Frontal cortex (tissue), 3 donors: ENCODE measurements at regions not wholly inside any gene's neighbourhood (a gene's known extent, or its start where the extent isn't known, plus 50 kb on each side); places are given as distances from the start of the nearest gene placed in this dataset.

ENCODE experiments used
- DNase-seq, 2 donors: peaks; one replicate each; pipeline ENCODE4 v3.0.0; 2012; ENCODE audit warnings: low spot score in 2 of 2
- FAIRE-seq: peaks from 2 replicates; lab custom pipeline; 2012; peaks lifted over from hg19 to GRCh38; lab: Jason Lieb, UNC
- donor health status: control.
- donor health status: control.
- donor health status: control.

DNA sequence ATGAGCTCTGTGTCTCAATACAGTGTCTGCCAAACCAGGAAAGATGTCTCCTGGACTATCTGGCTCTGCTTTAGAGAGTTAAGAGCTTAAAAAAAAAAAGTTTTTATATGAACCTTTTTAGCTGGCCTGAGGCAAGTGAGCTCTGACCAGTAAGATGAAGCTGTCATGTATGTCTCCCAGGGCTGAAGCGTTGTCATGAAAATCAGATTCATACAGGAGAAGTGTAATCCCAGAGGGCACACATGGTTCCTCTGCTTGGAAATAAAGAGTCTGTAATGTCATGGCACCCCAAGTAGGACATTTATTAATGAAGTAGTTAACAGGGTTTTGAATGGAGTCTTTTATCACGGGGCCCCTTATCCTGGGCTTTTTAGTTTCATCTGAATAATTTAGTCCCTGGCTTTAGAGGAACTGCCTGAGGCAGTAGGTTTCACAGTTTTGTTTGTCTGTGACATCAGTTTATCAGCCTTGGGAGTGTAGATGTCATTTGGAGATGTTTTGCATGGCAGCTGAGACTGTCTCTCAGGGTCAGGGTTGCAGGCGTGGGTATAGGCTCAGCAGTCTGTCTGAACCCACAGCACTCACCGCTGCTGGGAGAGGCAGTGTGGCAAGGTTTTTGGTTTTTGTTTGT, 223.3 kb downstream of the DIRAS2 start:
- no peak for FAIRE-seq
- no peak for DNase-seq

DNA sequence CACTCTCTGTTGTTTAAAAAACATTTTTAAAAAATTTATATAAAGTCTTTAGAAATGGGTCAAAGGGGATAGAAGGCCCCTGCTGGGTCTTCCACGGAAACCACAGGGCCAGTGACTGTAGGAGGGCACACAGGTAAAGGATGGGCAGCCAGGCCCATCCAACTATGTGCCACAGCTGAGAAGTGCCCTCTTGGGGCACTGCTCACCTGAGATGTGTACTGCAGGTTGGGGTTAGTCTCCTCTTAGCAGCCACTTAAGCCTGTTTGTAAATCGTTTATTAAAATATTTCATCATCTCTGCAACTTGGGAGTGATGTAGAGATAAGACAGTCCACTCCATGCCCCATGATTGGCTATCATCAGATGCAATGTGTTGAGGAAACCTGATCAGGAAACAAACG, 222.4 kb downstream of the DIRAS2 start:
- FAIRE-seq (no peak), DNase-seq (no peak)

DNA sequence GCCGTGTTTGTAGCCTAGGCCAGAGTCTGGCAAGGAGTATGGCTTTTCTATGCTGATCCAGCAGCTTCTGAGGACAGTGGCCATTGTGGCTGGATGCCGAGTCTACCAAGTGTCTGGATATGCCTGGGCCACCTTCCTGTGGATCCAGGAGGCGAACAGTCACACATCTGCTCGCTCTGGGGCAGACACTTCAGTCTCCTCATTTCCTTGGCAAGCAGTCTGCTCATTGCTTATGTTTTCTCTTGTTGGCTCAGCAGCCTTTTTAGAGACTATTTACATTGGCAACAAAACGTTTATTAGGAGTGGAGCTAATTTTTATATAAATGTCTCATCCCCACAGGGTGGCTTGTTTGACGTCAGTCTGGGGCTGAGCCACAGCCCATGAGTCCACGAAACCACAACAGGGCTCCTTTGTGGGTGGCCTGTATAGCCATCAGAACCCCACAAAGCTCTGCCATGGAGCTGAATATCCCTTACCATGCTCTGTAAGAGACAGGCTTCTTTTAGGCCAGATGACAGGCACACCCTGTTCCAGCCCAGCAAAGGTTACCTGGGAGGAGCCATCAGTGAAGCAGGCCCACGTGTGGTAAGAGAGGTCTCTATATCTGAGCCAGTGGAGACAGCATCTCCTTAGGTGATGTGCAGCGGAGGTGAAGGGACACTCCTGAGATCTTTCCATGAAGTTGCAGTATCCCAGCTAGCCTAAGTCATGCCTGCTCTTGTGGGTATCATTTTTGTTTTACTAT, 221.7 kb downstream of the DIRAS2 start:
- DNase-seq (no peak), FAIRE-seq (no peak)

DNA sequence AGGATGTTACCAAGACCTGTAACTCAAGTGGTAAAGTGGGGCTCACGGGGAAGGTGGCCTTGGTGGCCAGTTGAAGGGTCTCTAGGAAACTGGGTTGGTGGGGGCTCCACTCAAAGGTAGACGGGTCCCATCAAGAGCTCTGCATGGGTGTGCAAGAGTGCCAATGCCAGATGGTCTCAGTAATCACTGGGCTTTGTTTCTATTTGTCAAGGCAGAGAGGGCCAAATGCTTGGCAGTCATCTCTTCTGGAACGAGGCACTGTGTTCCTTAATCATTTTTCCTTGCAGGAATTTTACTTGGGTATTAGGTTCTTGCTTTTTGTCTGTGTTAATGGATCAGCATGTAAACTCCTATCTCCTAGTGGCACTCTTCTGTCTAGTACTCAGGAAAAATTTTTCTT, 220.8 kb downstream of the DIRAS2 start:
- FAIRE-seq = no peak

DNA sequence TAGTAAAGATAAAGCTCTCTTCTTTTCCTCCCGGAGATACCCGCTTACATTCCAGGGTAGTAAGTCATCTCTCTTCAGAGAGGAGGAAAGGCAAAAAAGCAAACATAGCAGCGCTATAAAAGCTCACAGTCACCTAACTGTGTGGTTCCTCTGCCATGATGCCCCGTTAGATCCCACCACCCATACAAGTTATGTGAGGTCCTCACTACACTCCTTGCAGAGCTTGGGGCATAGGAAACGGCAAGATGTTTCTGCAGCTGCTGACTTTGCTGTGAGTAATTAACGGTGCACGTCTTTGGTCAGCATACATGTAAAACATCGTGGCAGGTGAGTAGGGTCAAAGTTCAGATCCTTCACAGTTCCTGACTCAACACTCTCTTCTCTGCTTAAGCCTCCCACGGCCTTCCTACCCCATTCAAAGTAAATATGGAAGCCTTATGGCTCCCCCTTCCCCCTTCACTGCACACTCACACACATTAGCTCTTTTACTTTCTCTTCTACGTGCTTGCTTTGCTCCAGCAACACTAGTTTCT, 218.9 kb downstream of the DIRAS2 start:
- FAIRE-seq (no peak), DNase-seq (no peak)

More for the DNA sequence above, 220.8 kb downstream of the DIRAS2 start:
- DNase-seq = no peak

DNA sequence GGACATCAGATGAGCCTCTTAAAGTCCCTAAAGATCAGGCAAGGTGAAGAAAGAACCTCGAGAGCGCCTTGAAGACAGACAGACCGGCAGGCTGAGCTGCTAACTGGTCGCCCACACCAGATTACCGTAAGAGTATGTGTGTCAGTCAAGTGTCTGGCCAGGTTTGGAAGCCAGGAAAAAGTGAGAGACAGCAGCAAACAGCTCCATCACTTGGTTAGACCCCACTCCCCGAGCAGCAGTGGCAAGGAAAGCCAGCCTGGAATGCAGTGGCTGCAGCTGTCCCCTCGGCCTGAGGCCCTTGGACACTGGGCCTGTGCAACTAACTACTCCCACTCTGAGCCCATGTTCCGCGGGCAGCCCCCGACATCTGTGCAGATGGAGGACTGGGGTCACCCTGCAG, 214.1 kb downstream of the DIRAS2 start:
- no peak for FAIRE-seq
- DNase-seq = no peak

DNA sequence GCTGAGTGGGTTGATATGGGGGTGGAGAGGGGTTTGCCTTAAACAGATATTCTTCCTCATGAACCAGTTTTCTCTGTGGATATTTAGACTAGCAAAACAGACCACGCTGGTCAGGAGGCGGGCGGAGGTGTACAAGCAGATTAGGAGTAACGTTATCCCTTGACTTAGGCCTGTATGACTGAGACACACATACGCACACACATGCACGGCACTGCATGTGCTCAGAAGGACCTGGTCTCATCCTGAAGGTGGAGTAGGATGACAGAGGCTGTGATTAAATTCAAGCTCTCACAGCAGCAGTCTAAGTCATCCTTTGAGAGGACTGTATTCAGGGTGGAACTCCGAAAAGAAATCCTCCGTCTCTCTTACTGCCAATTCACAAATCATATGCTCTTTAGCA, 209.7 kb downstream of the DIRAS2 start:
- DNase-seq (no peak), FAIRE-seq (no peak)

DNA sequence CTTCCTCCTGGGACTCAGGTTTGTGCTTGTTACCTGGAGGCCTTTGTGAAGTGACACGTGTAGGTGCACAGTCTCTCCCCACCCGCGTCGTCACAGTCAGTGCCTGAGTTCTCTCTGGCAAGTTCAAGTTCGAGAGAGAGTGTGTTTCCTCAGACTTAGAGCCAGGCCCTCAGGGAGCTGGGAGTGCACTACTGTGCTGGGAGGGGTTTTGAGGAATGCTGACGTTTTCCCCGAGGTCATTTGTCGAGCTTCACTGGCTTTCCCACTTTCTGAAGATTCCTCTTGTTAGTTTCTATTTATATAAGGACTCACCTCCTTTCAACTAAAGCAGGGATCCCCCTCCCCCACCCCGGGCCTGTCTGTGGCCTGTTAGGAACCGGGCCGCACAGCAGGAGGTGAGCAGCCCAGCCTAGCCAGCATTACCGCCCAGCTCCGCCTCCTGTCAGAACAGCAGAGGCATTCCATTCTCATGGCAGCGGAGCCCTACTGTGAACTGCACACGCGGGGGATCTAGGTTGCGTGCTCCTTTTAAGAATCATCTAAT, 209.2 kb downstream of the DIRAS2 start:
- FAIRE-seq = no peak
- DNase-seq = no peak

DNA sequence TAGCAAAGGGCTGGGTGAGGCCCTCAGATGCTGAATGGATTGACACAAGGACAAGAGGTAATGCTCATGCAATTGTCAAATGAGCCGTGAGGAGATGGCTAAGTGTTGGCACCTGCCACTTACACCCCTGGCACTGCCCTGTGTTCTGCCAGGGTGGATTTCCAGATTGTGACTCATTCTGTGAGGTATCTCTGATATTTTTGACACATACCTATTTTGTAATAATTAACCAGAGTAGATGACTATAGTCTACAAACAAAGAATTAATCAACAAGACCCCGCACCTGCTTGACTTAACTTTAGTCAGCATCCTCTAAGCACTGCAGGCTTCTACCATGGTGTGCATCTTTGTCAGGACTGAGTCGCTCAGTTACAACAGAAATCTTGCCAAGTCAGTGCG, 200.8 kb downstream of the DIRAS2 start:
- no peak for FAIRE-seq
- DNase-seq = no peak

DNA sequence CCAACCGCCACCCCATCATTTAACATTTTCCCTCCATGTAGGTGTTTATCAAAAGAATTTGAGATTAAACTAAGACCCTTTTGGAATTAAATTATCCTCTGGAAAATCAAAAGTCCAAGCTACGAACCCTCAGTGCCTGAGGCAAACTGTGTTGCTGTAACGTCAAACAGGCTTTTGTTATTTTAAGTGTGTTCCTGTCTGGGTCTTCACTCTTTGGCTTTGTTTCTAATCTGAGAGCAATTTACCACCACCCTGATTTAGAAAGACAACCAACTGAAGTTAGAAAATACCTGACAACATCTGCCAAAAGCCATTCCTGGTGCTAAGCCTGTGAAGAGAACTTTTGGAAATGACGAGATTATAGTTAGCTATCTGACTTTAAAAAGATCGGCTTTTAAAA, 199.9 kb downstream of the DIRAS2 start:
- no peak for FAIRE-seq

DNA sequence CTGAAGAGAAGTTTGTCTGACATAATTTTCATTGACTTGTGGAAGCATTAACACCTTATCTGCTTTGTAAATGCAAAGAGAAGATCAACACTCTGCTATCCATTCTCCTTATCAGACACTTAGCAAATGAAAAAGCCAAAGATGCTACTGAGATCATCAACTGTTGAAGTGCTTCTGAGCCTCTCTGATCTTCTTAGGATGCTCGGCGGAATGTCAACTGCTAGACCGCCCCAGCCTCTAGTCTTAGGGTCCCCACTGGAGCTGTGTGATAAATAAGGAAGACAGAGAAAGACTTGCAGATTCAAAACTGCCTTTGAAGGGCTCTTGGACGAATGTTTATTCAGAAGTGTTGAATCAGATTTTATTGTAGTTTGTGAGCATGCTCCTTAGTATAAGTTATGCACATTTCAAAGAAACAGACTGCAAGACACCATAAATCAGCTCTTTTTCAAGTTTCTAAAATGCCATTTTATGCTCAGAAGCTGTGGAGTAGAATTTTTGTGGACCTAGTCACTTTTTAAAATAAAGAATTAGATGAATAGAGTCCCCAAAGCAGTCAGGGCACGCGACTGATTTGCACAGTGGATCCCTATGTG, 197.9 kb downstream of the DIRAS2 start:
- FAIRE-seq (no peak), DNase-seq (no peak)

More for the DNA sequence above, 199.9 kb downstream of the DIRAS2 start:
- no peak for DNase-seq

DNA sequence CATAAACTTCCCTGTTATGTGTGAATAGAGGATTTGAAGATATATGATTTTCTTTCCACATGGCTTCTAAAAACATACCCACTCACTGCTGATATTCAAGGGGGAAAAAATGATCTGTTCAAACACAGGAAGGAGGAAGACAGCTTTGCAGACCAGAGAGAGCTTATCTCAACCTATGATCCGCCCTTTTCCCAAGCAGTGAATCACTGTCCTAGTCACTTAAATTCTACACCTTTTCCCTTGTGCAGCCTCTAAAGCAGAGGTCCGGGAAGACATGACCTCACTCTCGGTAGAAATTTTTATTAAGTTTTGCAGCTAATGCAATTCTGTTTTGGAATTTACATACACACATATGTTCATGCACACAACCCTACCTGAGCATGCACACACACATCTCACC, 197.2 kb downstream of the DIRAS2 start:
- DNase-seq (no peak), FAIRE-seq (no peak)

DNA sequence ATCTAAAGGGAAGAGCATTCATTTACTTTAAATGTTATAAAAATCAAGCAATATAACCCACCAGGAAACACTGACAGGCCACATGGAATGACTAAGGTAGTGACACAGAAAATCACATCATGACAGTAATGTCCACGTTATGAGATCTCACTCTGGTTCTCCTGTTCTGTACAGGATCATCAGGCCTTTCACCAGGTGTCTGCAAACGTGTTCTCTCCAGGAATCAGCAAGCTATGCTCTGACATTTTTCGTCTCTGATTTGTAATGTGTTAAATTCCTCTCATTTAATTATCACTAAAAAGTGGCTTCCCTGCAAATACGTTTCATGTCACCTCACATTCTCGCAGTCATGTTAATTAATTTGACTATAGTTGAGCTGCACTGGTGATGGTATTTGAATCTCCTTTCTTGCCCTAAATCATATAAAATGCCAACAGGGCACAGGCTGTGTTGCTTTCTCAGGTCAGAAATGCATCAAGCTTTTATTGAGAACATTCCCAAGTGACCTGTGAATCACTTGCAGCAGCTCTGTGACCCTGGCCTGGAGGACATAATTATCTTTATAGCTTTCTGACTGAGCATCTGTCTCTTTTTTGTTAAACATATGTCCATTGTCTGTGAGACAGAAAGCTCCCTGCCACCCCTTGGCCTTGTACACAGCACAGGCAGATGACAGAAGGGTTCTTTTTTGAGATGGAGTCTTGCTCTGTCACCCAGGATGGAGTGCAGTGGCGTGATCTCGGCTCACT, 196.2 kb downstream of the DIRAS2 start:
- no peak for FAIRE-seq
- DNase-seq = no peak

DNA sequence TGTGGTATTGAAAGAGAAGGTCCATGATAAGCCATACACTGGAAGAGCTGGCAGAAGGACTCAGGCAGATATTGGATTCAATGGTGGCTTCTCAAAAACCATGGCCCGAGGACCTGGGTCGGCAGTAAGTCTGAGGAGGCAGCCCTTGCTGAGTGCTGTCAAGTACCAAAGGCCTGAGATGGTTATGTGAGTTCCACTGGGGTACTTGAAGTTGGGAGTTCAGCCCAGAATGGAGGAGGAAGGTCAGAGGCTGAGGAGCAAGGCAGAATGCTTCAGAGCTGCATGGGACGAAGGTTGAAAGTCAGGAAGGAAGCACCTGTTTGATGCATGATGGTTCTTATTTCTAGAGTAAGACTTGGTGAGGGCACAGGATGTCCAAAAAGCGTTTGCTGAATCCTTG, 194.9 kb downstream of the DIRAS2 start:
- DNase-seq (no peak), FAIRE-seq (no peak)

DNA sequence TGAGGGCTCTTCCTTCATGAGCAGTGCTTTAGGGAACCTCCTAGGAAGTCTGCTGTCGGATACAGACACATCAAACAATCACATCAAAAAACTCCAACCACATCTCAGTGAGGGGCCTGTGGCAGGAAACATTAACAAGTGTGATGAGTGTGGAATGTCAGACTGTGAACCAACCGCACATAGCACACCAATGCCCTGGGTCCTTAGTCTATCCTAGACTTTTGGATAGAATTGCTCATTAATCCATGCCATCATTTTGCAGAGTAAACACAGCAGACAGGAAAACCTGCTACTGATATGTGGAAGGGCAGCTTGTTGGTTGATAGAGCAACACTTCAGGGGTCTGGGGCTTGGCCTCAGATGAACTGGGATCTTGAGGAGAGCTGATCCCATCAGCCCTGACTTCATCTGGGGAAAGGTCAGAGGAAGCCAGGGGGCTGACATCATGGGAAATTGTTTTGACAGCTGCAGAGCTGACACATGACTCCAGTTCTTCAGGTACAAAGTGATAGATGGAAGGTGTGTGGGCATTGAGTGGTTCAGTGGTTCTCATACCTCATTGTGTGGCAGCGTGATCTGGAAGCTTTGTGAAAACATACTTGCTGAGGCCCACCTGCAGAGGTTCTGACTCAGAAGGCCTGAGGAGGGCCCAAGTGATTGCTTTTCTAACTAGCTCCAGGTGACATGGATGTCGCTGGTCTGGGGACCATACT, 193.3 kb downstream of the DIRAS2 start:
- DNase-seq (no peak), FAIRE-seq (no peak)

DNA sequence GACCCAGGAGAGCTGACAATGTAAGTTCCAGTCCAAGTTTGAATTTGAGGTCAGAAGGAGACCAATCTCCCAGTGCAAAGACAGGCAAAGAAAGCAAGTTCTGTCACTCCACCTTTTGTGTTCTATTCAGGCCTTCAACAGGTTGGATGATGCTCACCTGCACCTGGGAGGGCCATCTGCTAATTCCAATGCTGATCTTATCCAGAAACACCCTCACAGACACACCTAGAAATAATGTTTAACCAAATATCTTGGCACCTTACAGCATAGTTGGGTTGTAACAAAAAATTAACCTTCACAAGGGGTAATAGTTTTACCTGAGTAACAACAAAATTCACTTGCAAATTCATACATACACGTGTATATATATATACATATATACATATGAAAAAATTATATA, 190.8 kb downstream of the DIRAS2 start:
- no peak for FAIRE-seq
- DNase-seq = no peak

DNA sequence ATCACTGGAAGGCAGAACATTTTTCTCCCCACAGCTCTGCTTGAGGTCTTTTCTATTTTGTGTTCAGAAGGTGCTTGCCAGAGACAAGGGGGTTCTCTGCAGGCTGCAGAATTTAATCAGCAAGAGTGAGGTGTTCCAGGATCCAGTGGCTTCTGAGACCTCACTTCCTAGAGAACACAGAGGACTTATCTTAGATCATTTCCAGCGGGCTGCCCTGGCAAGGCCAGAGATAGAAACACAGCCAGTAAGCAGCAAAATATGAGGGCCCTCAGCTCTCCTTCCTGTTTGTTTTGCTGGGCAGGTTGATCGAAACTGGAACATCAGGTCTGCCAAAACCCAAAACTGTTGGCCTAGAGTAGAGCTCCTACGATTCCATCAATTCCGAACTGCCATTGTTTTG, 187.3 kb downstream of the DIRAS2 start:
- no peak for DNase-seq
- no peak for FAIRE-seq

DNA sequence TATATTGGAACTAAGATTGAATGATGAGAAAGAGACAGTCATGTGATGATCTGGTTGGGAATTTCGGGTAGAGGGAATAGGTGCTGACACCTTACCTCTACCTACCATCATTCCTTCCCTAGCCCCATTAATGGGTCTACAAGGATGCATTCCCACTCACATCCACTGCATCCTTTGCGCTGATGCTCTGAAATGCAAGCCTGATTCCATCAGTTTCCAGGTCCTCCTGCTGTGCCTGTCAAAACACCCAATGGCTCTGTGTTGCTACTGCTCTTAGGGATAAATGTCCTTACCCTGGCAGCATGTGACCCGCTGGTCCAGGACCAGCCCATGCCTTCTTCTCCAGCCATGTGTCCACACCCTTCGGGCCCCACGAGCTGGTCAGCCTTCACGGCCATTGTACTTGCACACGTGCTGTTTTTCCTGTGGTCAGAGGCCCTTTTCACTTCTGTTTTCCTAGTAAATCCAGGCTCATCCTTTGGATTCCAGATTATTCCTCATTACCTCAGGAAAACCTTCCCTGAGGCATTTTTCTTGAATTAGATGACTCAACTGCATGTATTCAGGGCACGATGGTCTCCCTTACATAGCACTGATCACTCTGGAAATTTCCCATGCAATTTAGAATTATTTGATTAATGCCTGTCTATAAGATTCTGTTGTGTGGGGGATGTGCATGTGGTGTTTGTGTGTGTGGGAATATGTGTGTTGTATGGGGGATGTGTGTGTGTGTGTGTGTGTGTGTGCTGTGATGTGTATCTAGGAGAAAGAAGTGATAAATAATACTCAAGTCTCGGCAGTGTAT, 185.0 kb downstream of the DIRAS2 start:
- DNase-seq = no peak
- FAIRE-seq = no peak

DNA sequence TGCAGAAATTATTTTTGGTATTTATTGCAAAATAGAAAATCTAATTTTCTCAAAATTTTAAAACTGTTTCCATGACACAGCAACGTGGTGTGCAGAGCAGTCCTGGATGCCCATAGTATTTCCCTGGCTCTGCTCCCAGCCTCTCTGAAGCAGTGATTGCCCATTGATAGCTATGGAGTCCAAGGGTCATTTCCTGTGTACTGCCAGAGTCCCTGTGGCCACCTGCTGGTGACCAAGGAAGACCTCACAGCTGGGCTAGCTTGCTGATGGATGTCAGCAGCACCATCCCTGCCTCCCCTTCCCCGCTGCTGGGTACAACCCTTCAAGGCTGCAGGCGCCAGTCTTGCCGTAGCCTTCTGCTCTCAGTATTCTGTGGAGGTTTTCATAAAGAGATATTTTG, 184.1 kb downstream of the DIRAS2 start:
- DNase-seq (no peak), FAIRE-seq (no peak)
